22Rv1 (cell line): ENCODE measurements at regions not wholly inside any gene's neighbourhood (a gene's known extent, or its start where the extent isn't known, plus 50 kb on each side); places are given as distances from the start of the nearest gene placed in this dataset.
"Not testable (repeated sequence)": the region's sequence is repeated elsewhere in the genome, so short reads cannot be mapped to it uniquely, and the experiment has no call there.

Source experiments
- H3K27ac ChIP-seq: fragments of 450-650 bp; 2 replicates; pipeline ENCODE4 v1.5.1; 2017
- ZFX ChIP-seq: fragments of 450-650 bp; IDR thresholded peaks from 2 replicates; pipeline ENCODE4 v1.6.1; 2017; ENCODE audit warnings: antibody characterized with exemption, borderline replicate concordance
- TF ChIP-seq, protein P1 (sequence below): fragments of 450-650 bp; IDR thresholded peaks from 2 replicates; pipeline ENCODE4 v1.5.1; 2017; ENCODE audit warnings: mild to moderate bottlenecking

GRCh38 chr12:77226368-77226767 is 161.0 kb upstream of the E2F7 start:
- TF ChIP-seq, protein P1, sequence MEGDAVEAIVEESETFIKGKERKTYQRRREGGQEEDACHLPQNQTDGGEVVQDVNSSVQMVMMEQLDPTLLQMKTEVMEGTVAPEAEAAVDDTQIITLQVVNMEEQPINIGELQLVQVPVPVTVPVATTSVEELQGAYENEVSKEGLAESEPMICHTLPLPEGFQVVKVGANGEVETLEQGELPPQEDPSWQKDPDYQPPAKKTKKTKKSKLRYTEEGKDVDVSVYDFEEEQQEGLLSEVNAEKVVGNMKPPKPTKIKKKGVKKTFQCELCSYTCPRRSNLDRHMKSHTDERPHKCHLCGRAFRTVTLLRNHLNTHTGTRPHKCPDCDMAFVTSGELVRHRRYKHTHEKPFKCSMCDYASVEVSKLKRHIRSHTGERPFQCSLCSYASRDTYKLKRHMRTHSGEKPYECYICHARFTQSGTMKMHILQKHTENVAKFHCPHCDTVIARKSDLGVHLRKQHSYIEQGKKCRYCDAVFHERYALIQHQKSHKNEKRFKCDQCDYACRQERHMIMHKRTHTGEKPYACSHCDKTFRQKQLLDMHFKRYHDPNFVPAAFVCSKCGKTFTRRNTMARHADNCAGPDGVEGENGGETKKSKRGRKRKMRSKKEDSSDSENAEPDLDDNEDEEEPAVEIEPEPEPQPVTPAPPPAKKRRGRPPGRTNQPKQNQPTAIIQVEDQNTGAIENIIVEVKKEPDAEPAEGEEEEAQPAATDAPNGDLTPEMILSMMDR: no peak
- no peak for TF ChIP-seq ZFX

DNA sequence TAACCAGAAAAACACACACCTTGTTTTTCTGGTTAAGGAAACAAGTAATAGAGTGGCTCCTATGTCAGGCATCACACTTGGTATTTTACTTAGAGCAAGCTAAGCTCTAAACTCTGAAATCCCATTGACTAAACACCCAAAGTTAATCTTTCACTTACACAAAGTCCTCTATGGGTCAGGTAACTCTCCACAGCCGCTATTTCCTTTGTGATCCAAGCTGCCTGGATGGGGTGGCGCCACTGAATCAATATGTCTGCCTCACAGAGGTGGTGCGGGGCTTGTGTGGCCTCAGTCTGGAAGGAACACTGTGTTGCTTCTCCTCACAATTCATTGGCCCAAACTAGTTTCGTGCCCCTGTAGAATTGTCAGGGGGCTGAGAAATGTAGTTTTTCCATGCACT is 160.0 kb upstream of the E2F7 start:
- TF ChIP-seq, protein P1: no peak
- no peak for TF ChIP-seq ZFX
- H3K27ac ChIP-seq: no peak overlapping the region

More at GRCh38 chr12:77226368-77226767, 161.0 kb upstream of the E2F7 start:
- no peak overlapping the region for H3K27ac ChIP-seq

- TF ChIP-seq, protein P1: no peak
- no peak for TF ChIP-seq ZFX
- no peak overlapping the region for H3K27ac ChIP-seq
These were observed 159.0 kb upstream of the E2F7 start for GRCh38 chr12:77224346-77224745.

- TF ChIP-seq ZFX: no peak
- TF ChIP-seq, protein P1: no peak
- H3K27ac ChIP-seq: no peak overlapping the region
These were observed 157.0 kb upstream of the E2F7 start for GRCh38 chr12:77222336-77222735.

- TF ChIP-seq ZFX: no peak
- TF ChIP-seq, protein P1: no peak
- H3K27ac ChIP-seq: no peak overlapping the region
These were observed 155.2 kb upstream of the E2F7 start for GRCh38 chr12:77220586-77220985.

GRCh38 chr12:77218278-77218677 is 152.9 kb upstream of the E2F7 start:
- TF ChIP-seq, protein P1: no peak
- no peak for TF ChIP-seq ZFX
- no peak overlapping the region for H3K27ac ChIP-seq

DNA sequence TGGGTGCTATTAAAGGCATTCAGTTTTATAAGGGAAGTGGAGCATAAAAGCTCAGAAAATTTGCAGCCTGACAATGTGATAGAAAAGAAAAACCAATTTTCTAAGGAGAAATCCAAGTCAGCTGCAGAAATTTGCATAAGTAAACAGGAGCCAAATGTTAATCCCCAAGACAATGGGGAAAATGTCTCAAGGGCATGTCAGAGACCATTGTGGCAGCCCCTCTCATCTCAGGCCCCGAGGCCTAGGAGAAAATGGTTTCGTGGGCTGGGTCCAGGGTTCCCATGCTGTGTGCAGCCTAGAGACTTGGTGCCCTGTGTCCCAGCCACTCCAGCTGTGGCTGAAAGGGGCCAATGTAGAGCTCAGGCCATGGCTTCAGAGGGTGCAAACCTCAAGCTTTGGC is 150.8 kb upstream of the E2F7 start:
- not testable (repeated sequence) for H3K27ac ChIP-seq

GRCh38 chr12:77214136-77214535 is 148.8 kb upstream of the E2F7 start:
- TF ChIP-seq, protein P1: no peak
- no peak for TF ChIP-seq ZFX
- no peak overlapping the region for H3K27ac ChIP-seq
